HG03066 (cell line): ENCODE measurements at regions not wholly inside any gene's neighbourhood (a gene's known extent, or its start where the extent isn't known, plus 50 kb on each side); places are given as distances from the start of the nearest gene placed in this dataset.

Source experiments
- ATAC-seq: cut with Tn5 transposase; IDR thresholded peaks from one replicate; pipeline ENCODE4 v1.9.1; 2021; ENCODE audit warnings: low read depth; ENCODE audit not compliant: unreplicated experiment

DNA sequence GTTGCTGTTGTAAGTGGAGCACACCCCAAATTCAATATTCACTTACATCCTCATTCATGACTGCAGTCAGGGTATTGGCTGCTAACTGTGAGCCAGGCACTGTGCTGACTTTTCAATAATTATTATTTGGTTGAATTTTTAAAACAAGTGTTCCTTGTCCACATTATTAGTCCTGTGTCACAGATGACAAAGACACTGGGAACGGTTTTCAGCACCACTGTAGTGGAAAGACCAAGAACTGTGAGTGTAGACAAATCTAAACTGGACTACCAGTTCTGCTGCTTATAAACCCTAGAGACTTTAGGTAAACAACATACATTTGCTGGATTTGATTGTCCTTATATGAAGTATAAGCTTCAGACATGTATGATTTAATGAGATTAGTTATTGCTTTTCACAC lies 197.7 kb upstream of the ROBO2 start:
- no peak for ATAC-seq

- ATAC-seq = no peak
These were observed 184.4 kb upstream of the ROBO2 start for GRCh38 chr3:76855451-76855850.

- ATAC-seq = no peak
These were observed 180.3 kb upstream of the ROBO2 start for GRCh38 chr3:76859596-76859995.

- ATAC-seq = no peak
These were observed 175.5 kb upstream of the ROBO2 start for GRCh38 chr3:76864355-76864754.

GRCh38 chr3:76866729-76867408 lies 173.0 kb upstream of the ROBO2 start:
- ATAC-seq = no peak

DNA sequence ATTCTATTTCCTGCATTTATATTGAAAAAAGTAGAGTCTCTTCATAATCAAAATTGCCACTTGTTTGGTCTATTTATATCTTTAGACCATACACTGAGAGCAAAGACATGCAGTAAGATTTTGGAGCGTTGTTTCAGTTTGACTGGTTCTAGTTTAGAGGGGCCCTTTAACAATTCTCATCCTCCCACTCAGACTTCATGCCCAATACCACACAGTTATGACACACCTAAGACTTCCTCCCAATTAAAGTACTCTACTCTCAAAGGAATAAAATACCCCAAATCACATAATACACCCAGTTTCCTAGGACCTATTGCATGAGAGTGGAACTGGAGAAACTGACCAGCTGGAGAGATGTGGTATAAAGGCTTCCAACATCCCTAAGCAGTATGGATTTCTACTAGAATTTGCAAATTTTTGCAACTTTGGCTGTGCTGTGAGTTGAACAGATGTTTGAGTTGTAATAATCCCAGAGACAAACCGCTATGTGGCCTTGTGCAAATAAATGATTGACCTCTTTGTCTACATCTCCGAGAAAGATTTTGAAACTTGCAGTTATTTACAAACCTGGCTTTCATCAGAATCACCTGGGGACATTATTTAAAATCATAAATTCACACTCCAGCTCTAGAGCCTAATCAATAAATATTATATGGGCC lies 170.0 kb upstream of the ROBO2 start:
- ATAC-seq = no peak

- ATAC-seq = no peak
These were observed 168.2 kb upstream of the ROBO2 start for GRCh38 chr3:76871655-76872054.

- no peak for ATAC-seq
These were observed 166.9 kb upstream of the ROBO2 start for GRCh38 chr3:76872999-76873398.

- no peak for ATAC-seq
These were observed 166.2 kb upstream of the ROBO2 start for GRCh38 chr3:76873532-76874242.

DNA sequence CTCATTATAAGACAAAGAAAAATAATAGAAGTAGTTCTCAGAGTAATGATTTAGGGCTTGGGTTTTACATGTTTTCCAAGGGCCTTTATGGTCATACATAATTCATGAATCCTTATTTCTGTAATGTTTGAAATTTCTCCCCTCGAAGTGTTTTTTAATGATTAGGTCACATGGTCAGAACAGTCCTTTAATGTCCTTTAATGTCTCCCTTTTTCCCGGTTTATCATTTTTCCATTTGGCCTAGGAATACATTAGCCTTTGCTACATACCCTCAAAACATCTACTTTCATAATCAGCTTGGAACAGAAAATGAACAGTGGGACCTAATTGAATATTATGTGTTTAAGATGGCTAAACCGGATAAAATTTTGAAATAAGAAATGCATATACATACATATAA lies 159.9 kb upstream of the ROBO2 start:
- no peak for ATAC-seq

GRCh38 chr3:76886761-76887500 lies 153.0 kb upstream of the ROBO2 start:
- ATAC-seq = no peak

DNA sequence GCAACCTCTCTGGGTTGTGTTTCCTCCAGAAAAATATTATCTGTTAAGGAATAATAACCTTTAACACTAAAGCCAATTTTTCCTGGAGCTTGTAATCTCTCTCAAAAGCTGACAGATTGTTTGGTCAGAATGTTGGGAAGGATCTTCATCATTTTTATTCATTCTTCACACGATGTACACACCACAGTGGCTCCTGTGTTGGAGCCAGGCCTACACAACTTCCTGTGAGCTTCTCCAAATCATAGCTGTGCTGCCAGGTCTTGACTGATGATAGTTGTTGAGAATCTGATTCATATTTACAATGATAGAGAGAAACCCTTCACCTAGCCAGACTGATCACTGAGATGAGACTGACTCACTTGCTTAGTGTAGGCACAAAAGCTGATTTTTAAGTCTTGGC lies 151.0 kb upstream of the ROBO2 start:
- ATAC-seq = no peak

- no peak for ATAC-seq
These were observed 150.0 kb upstream of the ROBO2 start for GRCh38 chr3:76889911-76890310.

- no peak for ATAC-seq
These were observed 142.8 kb upstream of the ROBO2 start for GRCh38 chr3:76897076-76897475.

- no peak for ATAC-seq
These were observed 139.3 kb upstream of the ROBO2 start for GRCh38 chr3:76900596-76900995.

DNA sequence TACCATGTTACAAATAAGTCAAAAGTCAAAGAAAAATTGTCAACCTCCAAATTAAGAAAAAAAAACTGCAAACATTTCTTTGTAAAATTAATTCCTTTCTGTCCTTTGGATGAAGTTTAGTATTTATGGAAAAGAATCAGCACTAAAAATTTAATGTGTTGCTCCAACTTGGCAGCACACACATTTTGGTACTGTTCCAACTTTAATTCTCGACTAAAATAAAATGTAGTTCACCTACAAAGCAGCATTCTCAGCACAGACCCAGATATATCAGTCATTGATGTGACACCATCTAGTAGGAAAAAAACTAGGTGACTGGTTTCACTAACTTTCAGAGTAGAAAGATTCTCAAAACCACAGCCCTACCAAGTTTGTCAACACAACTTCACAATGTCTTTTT lies 131.7 kb upstream of the ROBO2 start:
- ATAC-seq = no peak

DNA sequence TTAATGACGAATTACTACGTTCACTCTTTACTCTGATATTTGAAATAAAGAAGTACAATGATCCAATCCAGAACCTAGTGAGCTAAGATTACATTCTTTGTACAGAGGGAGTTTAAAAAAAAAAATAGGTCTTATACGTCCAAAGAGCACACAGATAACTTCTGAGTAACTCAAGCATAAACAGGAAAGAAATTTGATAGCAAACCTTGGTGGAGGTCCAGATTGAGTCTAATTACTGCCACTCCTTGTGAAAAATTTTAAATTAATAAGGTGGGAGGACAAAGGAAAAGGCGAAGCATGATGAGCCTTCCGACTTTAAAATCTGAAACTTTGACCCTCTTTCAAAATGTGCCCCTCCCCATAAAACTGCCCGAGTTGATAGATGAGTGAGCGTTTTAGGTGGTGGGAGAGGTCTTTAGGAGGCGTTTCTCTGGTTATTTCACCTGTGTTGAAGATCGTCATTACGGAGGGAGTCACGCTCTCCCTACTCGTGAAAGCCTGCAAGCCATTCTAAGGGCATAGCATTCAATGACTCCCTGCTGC lies 127.0 kb upstream of the ROBO2 start:
- no peak for ATAC-seq

- no peak for ATAC-seq
These were observed 122.5 kb upstream of the ROBO2 start for GRCh38 chr3:76917436-76917835.

- no peak for ATAC-seq
These were observed 119.4 kb upstream of the ROBO2 start for GRCh38 chr3:76920511-76920910.

DNA sequence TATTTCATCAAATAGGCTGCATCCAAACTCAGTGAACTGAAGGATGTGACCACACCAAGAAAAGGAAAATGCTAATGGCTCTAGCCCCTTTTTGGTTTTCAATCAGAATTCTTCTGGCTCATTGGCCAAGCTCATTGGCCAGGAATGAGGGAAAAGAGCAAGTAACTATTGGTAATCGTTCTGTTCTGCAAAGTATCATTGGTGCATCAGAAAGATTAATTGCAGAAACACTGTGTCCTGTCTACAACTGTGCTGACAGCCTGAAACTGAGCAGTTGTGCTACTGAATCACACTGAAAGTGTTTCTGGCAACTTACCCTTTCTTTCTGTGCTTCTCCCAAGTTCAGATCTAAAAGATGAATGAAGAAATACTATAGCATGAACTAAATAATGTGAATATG lies 116.4 kb upstream of the ROBO2 start:
- ATAC-seq = no peak

DNA sequence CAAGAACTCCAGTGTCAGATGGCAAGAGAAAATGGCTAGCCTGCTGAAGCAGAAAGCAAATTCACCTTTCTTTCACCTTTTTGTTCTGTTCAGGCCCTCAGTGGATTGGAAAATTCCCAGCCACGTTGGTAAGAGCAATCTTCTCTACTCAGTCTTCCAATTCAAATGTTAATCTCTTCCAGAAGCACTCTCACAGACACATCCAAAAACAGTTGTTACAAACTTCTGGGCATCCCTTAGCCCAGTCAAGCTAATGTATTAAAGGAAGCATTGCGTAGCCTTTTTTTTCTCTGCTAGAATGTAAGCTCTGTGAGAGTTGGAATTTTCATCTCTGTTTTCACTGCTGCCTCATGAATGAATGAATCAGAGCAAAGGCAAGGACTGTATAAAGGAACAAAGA lies 109.2 kb upstream of the ROBO2 start:
- ATAC-seq = no peak
